ENCODE measurements at regions not wholly inside any gene's neighbourhood (a gene's known extent, or its start where the extent isn't known, plus 50 kb on each side); places are given as distances from the start of the nearest gene placed in this dataset.
A peak's percentile ranks its signal among the peaks of the same experiment; 100 is the strongest.

DNA sequence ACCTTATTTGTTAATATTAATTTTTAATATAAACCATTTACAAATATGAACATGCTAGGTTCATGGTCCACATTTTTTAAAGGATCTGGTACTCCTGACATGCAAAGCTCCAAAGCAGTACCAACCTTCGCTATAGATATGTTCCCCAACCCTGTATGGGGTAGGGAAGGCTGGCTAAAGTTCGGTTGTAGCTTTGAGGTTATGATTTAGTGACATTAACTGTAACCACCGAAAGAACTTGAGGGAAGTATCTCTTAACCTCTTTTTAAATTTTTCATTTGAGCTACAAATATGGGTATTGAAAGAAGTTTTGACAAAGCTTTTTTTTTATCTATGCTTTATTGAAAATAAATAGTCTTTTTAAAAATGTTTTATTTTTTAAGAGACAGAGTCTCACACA, 115.5 kb downstream of the DYRK2 start:
- no peak for TF ChIP-seq POLR2AphosphoS5 (IDR thresholded peaks at IDR 0.05; ENCODE audit: low read depth, low read length)
- no peak for TF ChIP-seq FOXP2 (optimal IDR thresholded peaks at IDR 0.05; ENCODE audit: borderline replicate concordance, extremely low read depth, extremely low read length, insufficient read depth)
- TF ChIP-seq TAF1 (IDR thresholded peaks at IDR 0.05; ENCODE audit: borderline replicate concordance, insufficient read depth, low read length), result no peak
- TF ChIP-seq, protein P1, sequence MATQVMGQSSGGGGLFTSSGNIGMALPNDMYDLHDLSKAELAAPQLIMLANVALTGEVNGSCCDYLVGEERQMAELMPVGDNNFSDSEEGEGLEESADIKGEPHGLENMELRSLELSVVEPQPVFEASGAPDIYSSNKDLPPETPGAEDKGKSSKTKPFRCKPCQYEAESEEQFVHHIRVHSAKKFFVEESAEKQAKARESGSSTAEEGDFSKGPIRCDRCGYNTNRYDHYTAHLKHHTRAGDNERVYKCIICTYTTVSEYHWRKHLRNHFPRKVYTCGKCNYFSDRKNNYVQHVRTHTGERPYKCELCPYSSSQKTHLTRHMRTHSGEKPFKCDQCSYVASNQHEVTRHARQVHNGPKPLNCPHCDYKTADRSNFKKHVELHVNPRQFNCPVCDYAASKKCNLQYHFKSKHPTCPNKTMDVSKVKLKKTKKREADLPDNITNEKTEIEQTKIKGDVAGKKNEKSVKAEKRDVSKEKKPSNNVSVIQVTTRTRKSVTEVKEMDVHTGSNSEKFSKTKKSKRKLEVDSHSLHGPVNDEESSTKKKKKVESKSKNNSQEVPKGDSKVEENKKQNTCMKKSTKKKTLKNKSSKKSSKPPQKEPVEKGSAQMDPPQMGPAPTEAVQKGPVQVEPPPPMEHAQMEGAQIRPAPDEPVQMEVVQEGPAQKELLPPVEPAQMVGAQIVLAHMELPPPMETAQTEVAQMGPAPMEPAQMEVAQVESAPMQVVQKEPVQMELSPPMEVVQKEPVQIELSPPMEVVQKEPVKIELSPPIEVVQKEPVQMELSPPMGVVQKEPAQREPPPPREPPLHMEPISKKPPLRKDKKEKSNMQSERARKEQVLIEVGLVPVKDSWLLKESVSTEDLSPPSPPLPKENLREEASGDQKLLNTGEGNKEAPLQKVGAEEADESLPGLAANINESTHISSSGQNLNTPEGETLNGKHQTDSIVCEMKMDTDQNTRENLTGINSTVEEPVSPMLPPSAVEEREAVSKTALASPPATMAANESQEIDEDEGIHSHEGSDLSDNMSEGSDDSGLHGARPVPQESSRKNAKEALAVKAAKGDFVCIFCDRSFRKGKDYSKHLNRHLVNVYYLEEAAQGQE (IDR thresholded peaks at IDR 0.05; ENCODE audit: insufficient read depth in 1 of 2, low read depth in 2 of 2, low read length in 2 of 2), result no peak
- no peak for TF ChIP-seq SIN3A (IDR thresholded peaks at IDR 0.05; ENCODE audit: borderline replicate concordance, insufficient read depth, low read length)

DNA sequence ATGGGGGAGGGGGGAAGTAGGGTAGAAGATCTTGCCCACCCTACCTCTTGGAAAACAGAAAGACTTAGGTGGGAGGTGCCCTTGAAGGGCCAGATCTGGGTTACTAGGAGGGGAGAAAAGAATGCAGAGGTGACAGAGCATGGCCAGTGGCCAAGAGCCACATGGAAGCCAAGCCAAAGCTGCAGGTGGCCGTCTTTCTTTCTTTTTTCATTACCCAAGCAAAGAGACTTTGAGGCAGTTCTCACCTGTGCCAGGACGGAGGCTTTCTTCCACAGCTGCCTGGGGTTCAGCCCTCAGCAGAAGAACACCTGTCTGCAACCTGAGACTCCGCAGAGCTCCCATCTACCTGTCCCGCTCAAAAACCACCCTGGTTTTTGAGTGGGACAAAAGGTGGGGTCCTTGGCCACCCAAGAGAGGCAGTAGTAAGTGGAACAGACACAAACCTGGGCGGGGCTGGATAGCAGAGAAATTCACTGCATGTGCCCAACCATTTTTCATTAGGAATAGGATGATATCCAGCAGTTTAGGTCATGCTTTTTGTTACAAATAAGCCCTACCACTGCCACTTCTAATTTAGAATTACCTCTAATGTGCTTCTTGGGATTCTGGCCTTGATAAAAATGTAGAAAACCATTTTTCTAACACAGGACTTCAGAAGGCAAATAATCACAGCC, 116.5 kb downstream of the DYRK2 start:
- TF ChIP-seq FOXP2 (optimal IDR thresholded peaks at IDR 0.05; ENCODE audit: borderline replicate concordance, extremely low read depth, extremely low read length, insufficient read depth) (no peak), TAF1 (IDR thresholded peaks at IDR 0.05; ENCODE audit: borderline replicate concordance, insufficient read depth, low read length) (no peak), SIN3A (IDR thresholded peaks at IDR 0.05; ENCODE audit: borderline replicate concordance, insufficient read depth, low read length) (no peak), POLR2AphosphoS5 (IDR thresholded peaks at IDR 0.05; ENCODE audit: low read depth, low read length) (no peak)
- TF ChIP-seq, protein P1 (IDR thresholded peaks at IDR 0.05; ENCODE audit: insufficient read depth in 1 of 2, low read depth in 2 of 2, low read length in 2 of 2), result no peak

DNA sequence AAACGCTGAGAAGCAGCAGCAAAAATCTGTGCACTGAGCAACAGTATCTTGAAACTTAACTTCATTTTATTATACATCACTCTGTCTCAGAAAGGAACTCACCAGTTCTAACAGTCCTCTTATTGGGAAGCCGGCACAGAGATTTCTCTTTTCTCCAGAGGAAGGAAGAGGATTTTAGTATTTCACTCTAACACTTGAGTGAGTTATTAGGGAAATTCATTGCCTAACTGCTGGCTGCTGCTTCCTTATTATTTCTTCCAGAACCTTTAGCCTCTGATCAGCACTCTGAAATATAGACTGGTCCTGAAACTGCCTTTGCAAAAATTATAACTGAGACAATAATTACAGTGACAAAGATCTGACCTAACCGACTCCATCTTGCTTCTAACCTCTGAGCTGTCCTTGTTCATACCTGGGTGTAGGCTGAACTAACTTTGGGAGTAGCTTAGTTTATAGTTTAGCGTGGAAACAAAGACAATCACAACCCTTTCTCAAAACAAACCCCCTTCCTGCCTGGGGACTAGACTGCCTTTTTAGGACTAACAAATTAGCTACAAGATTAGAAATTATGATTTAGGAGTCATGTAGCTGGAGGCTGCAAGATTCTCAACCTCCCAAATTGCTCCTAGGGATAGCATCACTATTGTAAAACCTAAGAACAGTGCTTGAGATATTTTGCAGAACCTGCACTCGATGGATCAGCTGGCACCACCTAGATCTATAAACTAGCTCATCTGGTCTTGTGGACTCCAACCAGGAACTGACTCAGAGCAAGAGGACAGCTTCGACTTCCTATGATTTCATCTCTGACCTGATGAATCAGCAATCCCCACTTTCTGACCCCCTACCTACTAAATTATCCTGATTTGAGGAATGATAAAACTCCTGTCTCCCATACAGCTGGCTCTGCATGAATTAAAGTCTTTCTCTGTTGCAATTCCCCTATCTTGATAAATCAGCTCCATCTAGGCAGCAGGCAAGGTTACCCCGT, 117.5 kb downstream of the DYRK2 start:
- 0 out of 2 replicates have a peak, but pooled peaks have one; percentile 30 for TF ChIP-seq SIN3A (IDR thresholded peaks at IDR 0.05; ENCODE audit: borderline replicate concordance, insufficient read depth, low read length)
- TF ChIP-seq, protein P1 (IDR thresholded peaks at IDR 0.05; ENCODE audit: insufficient read depth in 1 of 2, low read depth in 2 of 2, low read length in 2 of 2), result no peak

DNA sequence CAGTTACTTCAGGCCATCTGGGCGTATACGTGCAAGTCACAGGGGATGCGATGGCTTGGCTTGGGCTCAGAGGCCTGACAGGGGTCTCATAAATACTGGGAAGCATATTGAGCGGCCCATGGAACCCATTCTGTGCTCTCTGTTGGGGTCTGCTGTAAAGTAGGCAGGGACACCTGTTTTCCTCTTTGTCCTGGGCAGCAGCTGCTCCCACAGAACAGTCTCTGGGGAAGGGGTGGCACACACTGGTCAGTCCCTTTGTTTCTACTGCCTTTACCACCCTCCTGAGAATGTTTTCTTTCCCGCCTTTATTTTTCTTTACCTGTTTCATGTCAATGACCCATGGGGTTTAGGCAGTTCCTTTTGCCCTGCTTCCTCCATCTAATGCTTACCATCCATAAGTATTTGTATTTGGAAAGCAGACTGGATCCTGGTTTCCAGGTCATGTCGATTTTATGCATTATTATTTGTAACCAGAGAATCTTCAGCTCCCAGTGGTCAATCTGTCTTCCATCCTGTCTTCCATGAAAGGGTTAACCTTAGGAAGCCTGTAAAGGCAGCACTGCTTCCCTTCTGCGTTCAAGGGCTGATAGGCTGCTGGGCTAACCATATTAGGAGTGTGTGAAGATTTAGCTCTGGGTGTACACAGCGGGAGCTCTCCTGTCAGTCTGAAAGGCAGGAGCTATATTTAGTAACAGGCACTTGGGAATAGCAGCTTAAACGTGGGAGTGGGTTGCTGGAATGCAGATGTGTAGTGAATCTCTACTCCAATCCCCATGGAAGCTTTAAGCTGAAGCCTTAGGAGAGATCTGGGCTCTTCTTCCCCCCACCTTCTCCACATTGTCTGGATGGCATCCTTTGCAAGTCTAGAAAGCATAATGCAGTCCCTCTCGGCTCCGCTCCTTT, 124.0 kb downstream of the DYRK2 start:
- TF ChIP-seq SIN3A (IDR thresholded peaks at IDR 0.05; ENCODE audit: borderline replicate concordance, insufficient read depth, low read length) (no peak), TAF1 (IDR thresholded peaks at IDR 0.05; ENCODE audit: borderline replicate concordance, insufficient read depth, low read length) (no peak), FOXP2 (optimal IDR thresholded peaks at IDR 0.05; ENCODE audit: borderline replicate concordance, extremely low read depth, extremely low read length, insufficient read depth) (no peak), POLR2AphosphoS5 (IDR thresholded peaks at IDR 0.05; ENCODE audit: low read depth, low read length) (no peak)
- TF ChIP-seq, protein P1 (IDR thresholded peaks at IDR 0.05; ENCODE audit: insufficient read depth in 1 of 2, low read depth in 2 of 2, low read length in 2 of 2), result no peak
